Stomach (tissue), 4 donors: ENCODE measurements at regions not wholly inside any gene's neighbourhood (a gene's known extent, or its start where the extent isn't known, plus 50 kb on each side); places are given as distances from the start of the nearest gene placed in this dataset.

ENCODE experiments used
- CTCF ChIP-seq, 7 experiments: fragments of 450-650 bp in 4 of 7; fragments of 200-600 bp in 3 of 7; sonication (generic) in 3 of 7; IDR thresholded peaks; one replicate each; pipeline ENCODE4 v1.5.1; 2016 to 2019; ENCODE audit warnings: antibody characterized with exemption in 7 of 7, control low read depth in 2 of 7, mild to moderate bottlenecking in 1 of 7
- EP300 ChIP-seq: sonication (generic); formaldehyde crosslinking; IDR thresholded peaks from one replicate; pipeline ENCODE4 v1.6.1; 2017; ENCODE audit warnings: antibody characterized with exemption
- POLR2A ChIP-seq, 4 donors: fragments of 450-650 bp; IDR thresholded peaks; one replicate each; pipeline ENCODE4 v1.6.1; 2016; ENCODE audit warnings: antibody characterized with exemption in 4 of 4, control low read depth in 2 of 4, mild to moderate bottlenecking in 1 of 4, moderate library complexity in 1 of 4
- POLR2AphosphoS5 ChIP-seq, 3 donors: sonication (generic); formaldehyde crosslinking; IDR thresholded peaks; one replicate each; pipeline ENCODE4 v1.6.1; 2016; ENCODE audit warnings: antibody characterized with exemption in 3 of 3

GRCh38 chr2:79432731-79433146 is 80.1 kb upstream of the CTNNA2 start:
- TF ChIP-seq CTCF (IDR thresholded peaks at IDR 0.05) (no peak), POLR2AphosphoS5 (IDR thresholded peaks at IDR 0.05) (no peak), EP300 (no peak), POLR2A (IDR thresholded peaks at IDR 0.05) (no peak)
